ENCODE measurements at regions not wholly inside any gene's neighbourhood (a gene's known extent, or its start where the extent isn't known, plus 50 kb on each side); places are given as distances from the start of the nearest gene placed in this dataset.

GRCh38 chr3:44061961-44062360 lies 179.7 kb upstream of the TOPAZ1 start:
- TF ChIP-seq CTCF (IDR thresholded peaks at IDR 0.05) (no peak), POLR2AphosphoS5 (IDR thresholded peaks at IDR 0.05; ENCODE audit: insufficient read depth in 1 of 2, low read depth in 1 of 2) (no peak), POLR2A (IDR thresholded peaks at IDR 0.05) (no peak)

Data from vagina (tissue), 2 donors.